Neuron (in vitro differentiated cells): ENCODE measurements at regions not wholly inside any gene's neighbourhood (a gene's known extent, or its start where the extent isn't known, plus 50 kb on each side); places are given as distances from the start of the nearest gene placed in this dataset.

Source experiments
- H2AFZ ChIP-seq: one replicate; pipeline ENCODE4 v1.6.1; 2013; ENCODE audit warnings: low read depth, mild to moderate bottlenecking, inconsistent platforms, low read length, moderate library complexity
- H3K27me3 ChIP-seq: one replicate; pipeline ENCODE4 v1.6.1; 2013; ENCODE audit warnings: low read length; ENCODE audit not compliant: insufficient read depth
- H3K36me3 ChIP-seq: one replicate; pipeline ENCODE4 v1.6.1; 2013; ENCODE audit warnings: low read length; ENCODE audit not compliant: insufficient read depth
- H3K4me1 ChIP-seq: one replicate; pipeline ENCODE4 v1.6.1; 2013; ENCODE audit warnings: low read length; ENCODE audit not compliant: insufficient read depth
- H3K4me3 ChIP-seq: 2 replicates; pipeline ENCODE4 v1.5.1; 2013; ENCODE audit warnings: mild to moderate bottlenecking, low read length, moderate library complexity
- H3K9me3 ChIP-seq: one replicate; pipeline ENCODE4 v1.6.1; 2013; ENCODE audit warnings: low read length

DNA sequence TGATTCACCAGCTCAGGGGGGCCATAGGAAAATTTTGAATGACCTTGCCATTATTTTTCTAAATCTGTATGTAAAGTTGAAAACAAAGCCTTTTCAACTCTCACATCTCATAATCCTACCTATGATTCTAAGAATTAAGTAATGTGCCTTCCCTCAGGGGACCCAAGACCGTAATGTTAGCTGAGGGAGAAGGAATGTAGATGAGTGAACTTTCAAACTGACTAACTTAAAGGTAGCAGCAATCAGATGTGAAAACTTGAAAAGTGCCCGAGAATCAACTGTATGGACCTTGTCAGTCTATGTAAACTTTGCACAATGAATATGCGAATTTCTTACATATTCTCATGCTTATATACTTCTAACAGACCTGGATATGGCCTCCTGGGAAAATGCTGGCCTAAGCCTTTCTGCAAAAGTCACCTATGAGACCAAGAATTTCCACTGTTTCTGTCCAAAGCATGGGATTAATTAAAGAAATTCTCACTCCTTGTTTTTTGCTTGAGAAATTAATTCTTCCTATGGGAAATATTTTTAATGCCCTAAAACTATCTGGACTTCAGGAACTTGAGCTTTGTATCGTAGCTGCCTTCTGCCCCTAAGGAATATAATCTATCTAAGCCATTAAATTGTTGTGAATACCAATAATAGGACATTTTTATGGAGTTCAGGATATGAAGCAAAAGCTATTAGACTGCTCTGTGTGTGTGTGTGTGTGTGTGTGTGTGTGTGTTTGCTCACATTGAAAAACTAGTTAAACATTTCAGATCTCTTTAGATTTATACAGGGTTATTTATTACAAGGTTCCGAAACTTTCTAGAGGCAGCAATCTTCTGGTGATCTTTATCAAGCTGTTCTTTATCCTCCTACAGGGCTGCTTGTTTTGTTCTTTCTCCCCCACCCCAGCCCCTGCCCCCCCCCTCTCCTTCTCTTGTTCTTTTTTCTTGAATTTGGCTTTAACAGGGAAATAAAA lies 169.1 kb upstream of the CLINT1 start:
- H3K4me1 ChIP-seq: no peaks in the 10 kb centered on the region
- H2AFZ ChIP-seq: no peak overlapping the region
- no peak overlapping the region for H3K4me3 ChIP-seq
- no peaks in the 10 kb centered on the region for H3K27me3 ChIP-seq
- H3K36me3 ChIP-seq: no peaks in the 10 kb centered on the region
- H3K9me3 ChIP-seq: no peaks in the 10 kb centered on the region

DNA sequence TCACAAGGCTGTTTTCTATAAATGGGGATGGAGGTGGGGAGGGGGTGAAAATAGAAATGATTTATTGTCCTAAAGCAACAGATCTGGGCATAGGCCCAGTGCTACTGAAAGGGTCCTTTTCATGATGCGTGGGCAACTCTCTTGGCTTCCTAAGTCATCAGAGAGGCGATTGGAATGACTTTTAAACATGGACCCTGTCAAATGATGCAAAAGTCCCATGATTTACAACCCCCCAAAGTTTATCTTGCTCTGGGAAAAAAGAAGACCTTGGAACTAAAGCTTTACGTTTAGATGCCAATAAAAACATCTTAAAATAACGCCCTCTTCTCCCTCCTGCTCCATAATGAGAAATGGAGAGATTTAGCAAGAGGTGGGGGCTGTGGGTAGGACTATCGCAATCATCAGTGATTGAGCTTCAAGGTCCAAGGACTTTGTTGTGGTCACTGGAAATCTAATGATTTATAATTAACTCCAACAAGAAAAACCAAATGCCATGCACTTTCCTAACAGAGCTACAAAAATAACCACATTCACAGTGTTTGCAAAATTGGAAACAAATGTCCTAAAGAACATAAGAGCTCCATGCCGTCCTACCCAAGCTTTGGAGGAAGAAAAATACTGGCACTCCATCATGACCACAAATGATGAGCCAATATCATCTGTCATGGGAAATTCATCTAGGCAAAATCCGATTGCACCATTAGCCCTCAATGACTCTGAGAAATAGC lies 167.5 kb upstream of the CLINT1 start:
- H3K4me3 ChIP-seq: no peak overlapping the region
- H2AFZ ChIP-seq: no peak overlapping the region
- no peaks in the 10 kb centered on the region for H3K36me3 ChIP-seq
- H3K27me3 ChIP-seq: no peaks in the 10 kb centered on the region
- no peaks in the 10 kb centered on the region for H3K4me1 ChIP-seq
- H3K9me3 ChIP-seq: no peaks in the 10 kb centered on the region

DNA sequence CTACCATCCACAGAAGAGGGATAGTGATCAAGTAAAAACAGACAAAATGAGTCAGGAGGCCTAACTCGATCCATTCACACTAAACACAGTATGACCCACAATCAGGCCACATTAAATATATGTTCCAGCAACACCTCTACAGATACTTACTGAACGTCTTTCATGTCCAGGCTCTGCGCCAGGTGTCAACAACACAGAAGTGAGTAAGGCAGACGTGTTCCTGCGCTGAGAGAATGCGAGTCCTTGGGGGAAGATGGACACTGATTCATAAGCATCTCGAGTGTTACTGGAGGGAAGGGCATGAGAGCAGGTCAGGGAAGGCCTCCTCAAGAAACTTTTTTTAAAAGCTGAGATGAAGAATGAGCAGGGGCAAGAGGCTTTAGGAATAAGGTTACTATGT lies 164.3 kb upstream of the CLINT1 start:
- Histone ChIP-seq H3K4me1 (no peaks in the 10 kb centered on the region), H3K9me3 (no peaks in the 10 kb centered on the region), H2AFZ (no peak overlapping the region), H3K4me3 (no peak overlapping the region), H3K36me3 (no peaks in the 10 kb centered on the region), H3K27me3 (no peaks in the 10 kb centered on the region)

DNA sequence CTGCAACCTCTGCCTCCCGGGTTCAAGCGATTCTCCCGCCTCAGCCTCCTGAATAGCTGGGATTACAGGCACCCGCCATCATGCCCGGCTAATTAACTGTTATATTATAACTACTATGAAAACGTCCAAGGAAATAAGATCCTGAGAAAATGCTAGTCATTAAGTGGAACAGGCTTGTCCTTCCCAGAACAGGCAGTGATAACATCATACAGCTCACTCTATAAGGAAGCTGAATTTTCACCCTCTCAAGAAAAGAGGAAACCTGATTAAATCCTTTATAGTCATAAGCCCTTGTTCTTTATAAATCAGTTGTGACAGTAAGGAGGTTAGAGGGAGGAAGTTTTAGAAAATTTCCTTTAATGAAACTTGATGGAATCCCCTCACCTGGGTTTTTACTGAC lies 163.9 kb upstream of the CLINT1 start:
- Histone ChIP-seq H3K27me3 (no peaks in the 10 kb centered on the region), H3K4me1 (no peaks in the 10 kb centered on the region), H3K4me3 (no peak overlapping the region), H2AFZ (no peak overlapping the region), H3K9me3 (no peaks in the 10 kb centered on the region), H3K36me3 (no peaks in the 10 kb centered on the region)

DNA sequence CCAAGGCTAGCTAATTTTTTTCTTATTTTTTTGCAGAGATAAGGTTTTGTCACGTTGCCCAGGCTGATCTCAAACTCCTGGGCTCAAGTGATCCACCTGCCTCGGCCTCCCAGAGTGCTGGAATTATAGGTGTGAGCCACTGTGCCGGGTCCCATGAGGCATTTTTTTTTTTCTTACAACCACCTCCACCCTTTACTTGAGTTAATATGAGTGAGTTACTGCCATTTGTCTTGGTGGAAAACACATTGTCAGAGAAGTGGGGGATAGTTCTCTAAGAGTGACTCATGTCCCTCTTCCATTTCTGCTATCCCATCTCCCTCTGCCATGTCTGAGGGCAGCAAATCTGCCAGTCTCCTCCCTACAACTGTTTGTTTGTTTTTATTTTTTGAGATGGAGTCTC lies 163.4 kb upstream of the CLINT1 start:
- H3K36me3 ChIP-seq: no peaks in the 10 kb centered on the region
- H3K9me3 ChIP-seq: no peaks in the 10 kb centered on the region
- H3K27me3 ChIP-seq: no peaks in the 10 kb centered on the region
- no peak overlapping the region for H2AFZ ChIP-seq
- H3K4me3 ChIP-seq: no peak overlapping the region
- H3K4me1 ChIP-seq: no peaks in the 10 kb centered on the region

DNA sequence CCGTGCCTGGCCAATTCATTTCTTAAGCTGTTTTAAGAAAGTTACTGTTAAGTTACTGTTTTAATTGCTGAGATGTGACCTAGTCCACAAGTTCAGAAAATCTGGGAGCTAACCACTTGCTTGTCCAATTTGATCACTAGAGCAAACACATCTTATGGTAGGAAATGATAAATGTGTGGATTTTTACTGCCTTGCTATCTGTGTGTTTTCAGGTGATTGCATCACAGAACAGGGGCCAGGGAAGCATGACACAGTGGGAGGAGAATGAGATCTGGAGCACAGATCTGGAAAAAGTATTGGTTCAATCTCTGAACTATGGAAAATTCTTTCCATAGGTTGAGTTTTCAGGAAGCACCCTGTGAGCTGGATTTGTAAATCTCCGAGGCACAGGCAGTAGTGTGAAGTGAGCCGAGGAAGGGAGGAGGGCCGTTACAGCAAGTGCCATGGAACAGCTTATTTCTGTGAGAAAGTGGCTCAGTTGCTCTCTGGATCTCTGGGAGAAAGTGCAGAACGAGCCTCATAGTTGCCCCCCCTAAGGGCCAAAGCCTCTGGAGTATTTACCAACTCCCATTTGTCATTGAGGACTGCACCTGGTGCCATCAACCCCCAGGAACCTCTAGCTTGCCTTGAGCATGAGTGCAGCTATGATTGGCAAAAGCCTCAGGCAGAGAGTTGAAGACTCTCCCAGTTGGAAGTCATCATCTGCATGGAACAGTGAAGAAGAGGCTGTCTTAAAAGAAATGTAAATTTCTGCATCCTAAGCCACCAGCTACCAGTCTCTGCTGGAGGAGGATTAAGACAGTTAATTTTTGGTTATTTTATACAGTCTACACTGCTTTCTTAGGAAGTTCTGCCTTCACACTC lies 161.8 kb upstream of the CLINT1 start:
- Histone ChIP-seq H3K4me3 (no peak overlapping the region), H3K4me1 (no peaks in the 10 kb centered on the region), H3K27me3 (no peaks in the 10 kb centered on the region), H2AFZ (no peak overlapping the region), H3K36me3 (no peaks in the 10 kb centered on the region), H3K9me3 (no peaks in the 10 kb centered on the region)

DNA sequence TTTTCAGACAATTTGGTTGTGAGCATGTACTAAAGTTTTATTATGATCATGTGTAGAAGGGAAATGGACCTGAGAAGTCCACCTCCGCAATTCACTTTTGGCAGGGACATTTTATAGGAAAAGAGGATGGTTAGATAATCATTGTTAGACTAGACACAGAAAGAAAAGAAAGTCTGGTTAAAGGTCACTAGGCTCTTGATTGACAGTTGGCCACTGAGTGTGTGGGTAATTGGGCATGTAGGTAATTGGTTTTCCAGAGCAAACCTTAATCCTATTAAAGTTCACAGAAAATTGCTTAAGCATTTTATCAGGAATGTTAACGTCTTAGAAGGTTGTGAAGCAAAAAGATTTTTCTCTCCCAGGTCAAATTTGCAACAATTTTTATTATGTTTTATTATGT lies 158.5 kb upstream of the CLINT1 start:
- Histone ChIP-seq H3K9me3 (no peaks in the 10 kb centered on the region), H3K4me1 (peaks cover 7% of the 10 kb centered on the region), H3K4me3 (no peak overlapping the region), H2AFZ (no peak overlapping the region), H3K27me3 (no peaks in the 10 kb centered on the region), H3K36me3 (no peaks in the 10 kb centered on the region)

DNA sequence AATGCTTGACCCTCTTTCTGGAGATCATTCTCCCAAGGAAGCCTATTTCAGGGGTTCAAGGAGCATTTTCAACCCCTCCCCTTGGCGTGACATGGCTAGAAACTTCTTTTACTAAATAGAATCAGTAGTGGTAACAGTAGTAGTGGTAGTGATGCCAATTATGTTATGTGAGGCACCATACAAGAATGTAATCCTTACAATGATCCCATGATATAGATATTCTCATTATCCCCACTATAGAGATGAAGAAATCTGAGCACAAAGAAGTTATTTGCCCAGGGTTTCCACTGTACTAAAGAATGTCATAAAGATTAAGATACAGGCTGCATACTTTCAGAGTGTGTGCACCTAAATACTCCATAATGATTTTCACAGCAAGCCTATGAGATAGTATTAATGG lies 155.4 kb upstream of the CLINT1 start:
- H3K4me1 ChIP-seq: peaks cover 7% of the 10 kb centered on the region
- H3K27me3 ChIP-seq: no peaks in the 10 kb centered on the region
- H3K9me3 ChIP-seq: no peaks in the 10 kb centered on the region
- H3K36me3 ChIP-seq: no peaks in the 10 kb centered on the region
- no peak overlapping the region for H3K4me3 ChIP-seq
- H2AFZ ChIP-seq: no peak overlapping the region

DNA sequence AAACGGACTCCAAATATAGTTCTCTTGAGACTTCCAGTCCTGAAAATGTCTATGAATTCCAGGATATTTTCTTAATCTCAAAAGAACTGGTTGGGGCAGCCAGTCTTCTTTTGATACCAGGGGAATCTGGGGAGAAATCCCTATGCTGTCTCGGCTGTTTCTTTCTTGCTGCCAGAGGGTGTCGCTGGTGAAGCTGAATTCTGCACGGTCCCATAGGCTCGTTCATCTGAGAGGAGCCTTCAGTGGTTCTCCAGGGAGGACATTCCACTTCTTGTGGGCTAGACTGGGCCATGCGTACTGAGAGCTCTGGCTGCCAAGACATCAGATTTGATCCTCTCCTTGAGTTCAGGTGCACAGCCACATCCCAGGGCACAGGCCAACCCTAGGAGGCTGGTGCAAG lies 155.0 kb upstream of the CLINT1 start:
- H3K9me3 ChIP-seq: no peaks in the 10 kb centered on the region
- no peak overlapping the region for H3K4me3 ChIP-seq
- H3K36me3 ChIP-seq: no peaks in the 10 kb centered on the region
- peaks cover 7% of the 10 kb centered on the region for H3K4me1 ChIP-seq
- H3K27me3 ChIP-seq: no peaks in the 10 kb centered on the region
- no peak overlapping the region for H2AFZ ChIP-seq

DNA sequence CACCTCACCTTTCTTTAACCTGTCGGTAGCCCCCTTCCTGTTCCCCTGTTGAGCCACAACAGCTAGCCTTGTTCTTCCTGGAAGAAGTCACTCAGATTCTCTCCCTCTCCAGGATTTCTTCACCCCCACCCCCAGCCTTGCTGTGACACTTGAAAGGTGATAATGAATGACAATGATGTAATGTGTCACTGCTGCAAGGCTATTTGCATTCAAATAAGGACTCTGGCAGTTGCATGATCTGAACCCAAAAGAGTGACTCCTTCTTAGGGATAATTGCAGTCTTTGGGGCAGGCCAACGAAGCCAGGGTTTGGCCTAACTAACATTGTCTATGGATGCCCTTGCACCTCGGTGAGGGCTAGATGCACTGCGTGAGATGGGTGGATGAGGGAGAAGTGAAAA lies 154.4 kb upstream of the CLINT1 start:
- H3K27me3 ChIP-seq: no peaks in the 10 kb centered on the region
- no peak overlapping the region for H3K4me3 ChIP-seq
- H3K4me1 ChIP-seq: peaks cover 7% of the 10 kb centered on the region
- H2AFZ ChIP-seq: no peak overlapping the region
- H3K36me3 ChIP-seq: no peaks in the 10 kb centered on the region
- H3K9me3 ChIP-seq: no peaks in the 10 kb centered on the region

DNA sequence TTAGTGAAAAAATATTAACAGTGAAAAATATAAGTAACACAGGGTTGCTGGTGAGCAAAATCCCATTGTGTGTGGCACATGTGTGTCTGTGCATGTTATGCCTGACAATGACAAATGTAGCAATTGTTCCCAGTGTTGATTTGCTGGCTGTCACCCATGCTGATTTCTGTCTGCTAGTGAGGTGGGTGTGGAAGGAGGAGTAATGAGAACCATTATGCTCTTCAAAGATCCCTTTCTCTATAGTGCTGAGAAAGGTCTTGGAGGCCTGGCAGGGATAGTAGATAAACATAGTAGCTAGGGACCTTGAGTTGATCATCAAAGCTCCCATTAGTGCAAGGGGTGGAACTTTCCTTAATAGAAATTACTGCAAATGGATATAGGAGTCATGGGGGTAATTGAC lies 152.5 kb upstream of the CLINT1 start:
- Histone ChIP-seq H2AFZ (no peak overlapping the region), H3K4me1 (peaks cover 7% of the 10 kb centered on the region), H3K27me3 (no peaks in the 10 kb centered on the region), H3K36me3 (no peaks in the 10 kb centered on the region), H3K9me3 (no peaks in the 10 kb centered on the region), H3K4me3 (no peak overlapping the region)

DNA sequence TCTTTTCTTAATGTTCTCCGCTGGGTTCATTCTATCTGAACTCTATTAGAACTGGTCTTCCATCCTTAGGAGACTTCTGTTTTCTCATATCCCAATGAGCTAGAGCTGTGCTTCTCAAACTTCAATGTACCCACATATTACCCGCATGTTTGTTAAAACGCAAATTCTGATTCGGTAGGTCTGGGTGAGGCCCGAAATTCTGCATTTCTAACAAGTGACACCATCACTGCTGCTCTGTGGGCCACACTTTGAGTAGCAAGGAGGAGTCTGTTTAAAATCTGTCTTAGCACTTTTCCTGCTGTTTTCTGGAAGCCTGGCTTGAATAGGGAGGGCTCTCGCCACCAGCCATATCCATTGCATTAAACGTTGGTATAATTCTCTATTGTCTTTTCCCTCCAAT lies 151.9 kb upstream of the CLINT1 start:
- Histone ChIP-seq H3K9me3 (no peaks in the 10 kb centered on the region), H3K4me1 (peaks cover 7% of the 10 kb centered on the region), H3K36me3 (no peaks in the 10 kb centered on the region), H3K27me3 (no peaks in the 10 kb centered on the region), H2AFZ (no peak overlapping the region), H3K4me3 (no peak overlapping the region)

DNA sequence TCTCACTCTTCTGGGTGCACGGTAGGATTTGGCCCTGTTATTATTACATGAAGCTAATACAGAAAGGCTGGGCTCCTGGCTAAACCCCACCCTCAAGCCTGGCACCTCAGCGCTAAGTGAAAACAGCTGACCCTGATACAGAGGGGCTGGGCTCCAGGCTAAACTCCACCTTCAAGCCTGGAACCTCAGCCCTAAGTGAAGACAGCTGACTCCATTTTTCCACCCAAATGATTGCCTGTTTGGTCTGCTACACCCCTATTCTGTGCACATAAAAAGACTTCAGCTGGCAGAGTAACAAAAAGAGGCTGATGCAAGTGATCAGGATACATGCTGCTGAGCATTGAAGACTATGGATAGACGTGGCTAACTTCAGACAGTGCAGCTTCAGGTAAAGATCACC lies 148.4 kb upstream of the CLINT1 start:
- H3K27me3 ChIP-seq: no peaks in the 10 kb centered on the region
- no peaks in the 10 kb centered on the region for H3K4me1 ChIP-seq
- H2AFZ ChIP-seq: no peak overlapping the region
- H3K36me3 ChIP-seq: no peaks in the 10 kb centered on the region
- H3K4me3 ChIP-seq: no peak overlapping the region
- H3K9me3 ChIP-seq: no peaks in the 10 kb centered on the region
